K562 (cell line): ENCODE measurements at regions not wholly inside any gene's neighbourhood (a gene's known extent, or its start where the extent isn't known, plus 50 kb on each side); places are given as distances from the start of the nearest gene placed in this dataset.
"Not testable (repeated sequence)": the region's sequence is repeated elsewhere in the genome, so short reads cannot be mapped to it uniquely, and the experiment has no call there.

Experiments
- CBX8 ChIP-seq: fragments of 200-600 bp; sonication (generic); IDR thresholded peaks from 2 replicates; pipeline ENCODE4 v1.6.1; 2012; ENCODE audit warnings: borderline replicate concordance, mixed run types, low read depth, mild to moderate bottlenecking, moderate library complexity, mixed read lengths, low read length, control low read depth, inconsistent platforms; ENCODE audit not compliant: poor library complexity, severe bottlenecking; ENCODE audit errors: extremely low read depth
- CTCF ChIP-seq, 3 experiments: IDR thresholded peaks in 2 of 3; conservative IDR thresholded peaks in 1 of 3; 2 replicates each; pipeline ENCODE4 v1.5.1; 2011 to 2012; ENCODE audit warnings: low read length in 3 of 3, mild to moderate bottlenecking in 3 of 3, control low read depth in 2 of 3, improper control_type of control experiment in 1 of 3, inconsistent platforms in 1 of 3, low read depth in 1 of 3, mixed read lengths in 1 of 3, moderate library complexity in 1 of 3; ENCODE audit not compliant: insufficient read depth in 2 of 3
- HMGXB4 ChIP-seq: sonication (generic); formaldehyde crosslinking; IDR thresholded peaks from 2 replicates; pipeline ENCODE4 v1.8.1; 2023; ENCODE audit warnings: mild to moderate bottlenecking, missing genetic modification reagents
- RAD21 ChIP-seq, 2 experiments: fragments of 250-450 bp in 1 of 2; fragments of 450-650 bp in 1 of 2; sonication (Bioruptor Pico) in 1 of 2; formaldehyde crosslinking in 1 of 2; IDR thresholded peaks in 1 of 2; conservative IDR thresholded peaks in 1 of 2; 2 replicates each; pipeline versions ENCODE4 v1.4.0 to v1.8.0; 2020 to 2022; ENCODE audit warnings: mild to moderate bottlenecking in 2 of 2, moderate library complexity in 1 of 2
- TF ChIP-seq, protein P1 (sequence below): fragments of 250-450 bp; sonication (Bioruptor Pico); IDR thresholded peaks from 2 replicates; pipeline ENCODE4 v1.5.0; 2020; ENCODE audit warnings: mild to moderate bottlenecking

DNA sequence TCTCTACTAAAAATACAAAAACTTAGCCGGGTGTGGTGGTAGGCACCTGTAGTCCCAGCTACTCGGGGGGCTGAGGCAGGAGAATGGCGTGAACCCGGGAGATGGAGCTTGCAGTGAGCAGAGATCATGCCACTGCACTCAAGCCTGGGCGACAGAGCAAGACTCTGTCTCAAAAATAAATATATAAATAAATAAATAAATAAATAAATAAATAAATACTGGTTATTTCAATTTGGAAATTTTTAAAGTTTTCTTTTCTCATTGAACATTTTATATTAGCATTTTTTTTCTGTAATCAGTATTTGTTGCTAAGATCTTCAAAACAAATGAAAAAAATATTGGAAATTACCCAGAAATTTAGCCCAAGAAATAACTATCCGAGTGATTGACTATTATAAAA is 197.3 kb upstream of the SYT10 start:
- TF ChIP-seq, protein P1, sequence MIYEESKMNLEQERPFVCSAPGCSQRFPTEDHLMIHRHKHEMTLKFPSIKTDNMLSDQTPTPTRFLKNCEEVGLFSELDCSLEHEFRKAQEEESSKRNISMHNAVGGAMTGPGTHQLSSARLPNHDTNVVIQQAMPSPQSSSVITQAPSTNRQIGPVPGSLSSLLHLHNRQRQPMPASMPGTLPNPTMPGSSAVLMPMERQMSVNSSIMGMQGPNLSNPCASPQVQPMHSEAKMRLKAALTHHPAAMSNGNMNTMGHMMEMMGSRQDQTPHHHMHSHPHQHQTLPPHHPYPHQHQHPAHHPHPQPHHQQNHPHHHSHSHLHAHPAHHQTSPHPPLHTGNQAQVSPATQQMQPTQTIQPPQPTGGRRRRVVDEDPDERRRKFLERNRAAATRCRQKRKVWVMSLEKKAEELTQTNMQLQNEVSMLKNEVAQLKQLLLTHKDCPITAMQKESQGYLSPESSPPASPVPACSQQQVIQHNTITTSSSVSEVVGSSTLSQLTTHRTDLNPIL: not testable (repeated sequence)
- not testable (repeated sequence) for TF ChIP-seq RAD21 (CRISPR knock-in tag; conservative IDR thresholded peaks at IDR 0.05 in 1 of 2, IDR thresholded peaks at IDR 0.05 in 1 of 2); CTCF (IDR thresholded peaks at IDR 0.05 in 2 of 3, conservative IDR thresholded peaks at IDR 0.05 in 1 of 3; ENCODE audit: insufficient read depth in 2 of 3, low read depth in 1 of 3, low read length in 3 of 3); HMGXB4 (CRISPR knock-in tag); CBX8
